ENCODE measurements at regions not wholly inside any gene's neighbourhood (a gene's known extent, or its start where the extent isn't known, plus 50 kb on each side); places are given as distances from the start of the nearest gene placed in this dataset.
A peak's percentile ranks its signal among the peaks of the same experiment; 100 is the strongest.
"Not testable (repeated sequence)": the region's sequence is repeated elsewhere in the genome, so short reads cannot be mapped to it uniquely, and the experiment has no call there.

DNA sequence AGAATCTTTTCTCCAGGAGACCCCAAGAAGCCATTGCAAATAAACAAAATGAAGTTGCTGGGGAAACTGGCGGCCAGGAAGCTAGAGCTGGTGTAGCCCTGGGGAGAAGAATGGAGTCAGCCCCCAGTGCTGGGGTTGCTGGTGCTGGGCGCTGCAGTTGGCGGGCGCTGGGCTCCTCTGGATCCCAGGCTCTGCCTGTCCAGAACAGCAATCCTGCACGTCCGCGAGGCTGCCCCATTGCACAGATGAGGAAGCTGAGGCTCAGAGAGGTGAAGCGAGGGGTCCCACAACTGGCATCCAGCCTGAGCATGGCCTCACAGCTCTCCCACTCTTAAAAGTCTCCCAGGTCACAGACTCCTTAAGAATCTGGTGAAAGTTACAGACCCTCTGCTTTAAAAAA lies 161.1 kb downstream of the OR4M2 start:
- no peak for DNase-seq

DNA sequence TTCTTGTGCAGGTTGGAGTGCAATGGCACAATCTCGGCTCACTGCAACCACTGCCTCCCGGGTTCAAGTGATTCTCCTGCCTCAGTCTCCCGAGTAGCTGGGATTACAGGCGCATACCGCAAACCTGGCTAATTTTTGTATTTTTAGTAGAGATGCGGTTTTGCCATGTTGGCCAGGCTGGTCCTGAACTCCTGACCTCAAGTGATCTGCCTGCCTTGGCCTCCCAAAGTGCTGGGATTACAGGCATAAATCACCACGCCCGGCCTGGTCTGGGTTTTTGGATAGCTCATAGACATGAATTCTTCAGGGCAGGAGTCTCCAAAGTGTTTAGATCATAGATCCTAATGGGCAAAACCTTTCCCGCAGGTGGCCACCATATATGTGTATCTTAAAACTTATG lies 162.0 kb downstream of the OR4M2 start:
- DNase-seq: not testable (repeated sequence)

DNA sequence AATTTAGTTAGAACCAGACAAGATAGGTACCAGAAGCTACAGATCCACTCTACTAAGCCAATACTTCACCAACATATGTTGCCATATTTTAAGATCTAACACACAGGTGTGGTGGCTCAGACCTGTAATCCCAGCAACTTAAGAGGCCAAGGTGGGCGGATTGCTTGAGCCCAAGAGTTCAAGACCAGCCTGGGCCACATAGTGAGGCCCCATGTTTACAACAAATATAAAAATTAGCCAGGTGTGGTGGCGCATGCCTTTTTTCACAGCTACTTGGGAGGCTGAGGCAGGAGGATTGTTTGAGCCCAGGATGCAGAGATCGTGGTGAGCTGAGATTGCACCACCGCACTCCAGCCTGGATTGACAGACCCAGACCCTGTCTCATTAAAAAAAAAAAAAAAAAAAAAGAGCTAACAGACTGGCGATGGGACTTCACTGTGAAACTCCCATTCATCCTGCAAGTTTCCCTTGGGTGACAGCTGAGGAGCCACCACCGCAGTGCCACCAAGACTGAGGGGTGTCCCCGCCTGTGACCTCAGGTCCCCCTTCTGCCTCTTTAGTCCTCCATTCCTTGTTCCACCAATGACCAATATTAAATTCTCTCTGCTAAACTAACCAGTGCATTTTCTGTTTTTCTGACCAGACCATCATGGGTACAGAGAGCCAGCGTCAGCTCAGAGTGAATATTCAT lies 163.3 kb downstream of the OR4M2 start:
- DNase-seq: no peak

DNA sequence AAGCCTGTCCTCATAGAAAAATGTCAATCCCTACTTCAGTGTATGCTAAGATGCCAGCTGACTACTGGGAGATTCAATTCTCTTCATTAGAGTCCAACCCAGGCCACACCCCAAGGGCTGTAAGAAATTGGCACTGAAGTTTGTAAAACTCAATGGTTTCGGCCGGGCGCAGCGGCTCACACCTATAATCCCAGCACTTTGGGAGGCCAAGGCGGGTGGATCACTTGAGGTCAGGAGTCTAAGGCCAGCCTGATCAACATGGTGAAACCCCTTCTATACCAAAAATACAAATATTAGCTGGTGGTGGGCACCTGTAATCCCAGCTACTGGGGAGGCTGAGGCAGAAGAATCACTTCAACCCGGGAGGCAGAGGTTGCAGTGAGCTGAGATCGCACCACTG lies 169.2 kb downstream of the OR4M2 start:
- DNase-seq: not testable (repeated sequence)

DNA sequence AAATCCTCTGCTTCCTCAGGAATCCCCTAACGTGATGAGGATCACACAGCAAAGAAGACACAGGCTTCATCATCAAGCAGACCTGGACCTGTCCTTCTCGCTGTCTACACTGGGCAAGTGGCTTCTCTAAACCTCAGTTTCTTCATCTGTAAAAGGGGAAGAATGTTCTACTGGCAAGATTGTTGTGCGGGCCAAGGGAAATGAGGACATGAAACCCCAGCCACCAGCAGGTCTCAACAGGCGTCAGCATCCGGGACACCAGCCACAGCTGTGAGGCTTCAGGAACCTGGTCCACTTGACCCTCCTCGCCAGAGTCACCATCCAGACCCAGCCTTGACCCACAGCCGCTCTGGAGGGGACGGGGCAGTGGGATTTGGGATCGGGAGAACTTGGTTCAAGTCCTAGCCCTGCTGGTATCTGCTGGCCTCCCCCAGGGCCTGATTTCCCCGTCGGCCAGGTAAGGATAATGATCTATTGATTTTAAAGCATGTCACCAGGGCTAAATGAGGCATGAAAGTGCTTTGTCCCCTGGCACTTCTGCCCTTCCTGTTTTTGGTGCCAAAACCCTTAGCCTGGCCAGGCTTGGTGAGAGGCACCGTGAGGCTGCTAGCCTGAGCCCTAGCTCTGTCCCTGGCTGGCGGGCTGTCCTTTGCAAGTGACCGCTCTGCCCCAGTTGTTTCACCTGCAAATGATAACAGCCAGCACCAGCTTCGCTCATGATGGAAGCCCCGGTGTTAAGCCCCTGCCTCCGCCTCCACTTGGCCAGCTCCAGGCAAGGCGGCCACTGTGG lies 170.4 kb downstream of the OR4M2 start:
- DNase-seq: not testable (repeated sequence)

DNA sequence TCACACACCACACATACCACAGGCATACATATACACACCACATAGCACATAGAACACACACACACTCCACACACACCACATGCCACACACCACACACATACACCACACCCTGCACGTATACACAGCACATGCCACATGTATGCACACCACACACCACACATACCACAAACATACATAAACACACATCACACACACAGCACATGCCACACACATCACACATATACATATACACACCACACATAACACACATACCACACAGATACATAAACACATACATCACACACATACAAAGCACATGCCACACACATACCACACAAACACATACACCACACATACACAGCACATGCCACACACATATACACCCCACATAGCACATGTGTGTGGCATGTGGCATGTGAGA lies 171.1 kb downstream of the OR4M2 start:
- DNase-seq: no peak

DNA sequence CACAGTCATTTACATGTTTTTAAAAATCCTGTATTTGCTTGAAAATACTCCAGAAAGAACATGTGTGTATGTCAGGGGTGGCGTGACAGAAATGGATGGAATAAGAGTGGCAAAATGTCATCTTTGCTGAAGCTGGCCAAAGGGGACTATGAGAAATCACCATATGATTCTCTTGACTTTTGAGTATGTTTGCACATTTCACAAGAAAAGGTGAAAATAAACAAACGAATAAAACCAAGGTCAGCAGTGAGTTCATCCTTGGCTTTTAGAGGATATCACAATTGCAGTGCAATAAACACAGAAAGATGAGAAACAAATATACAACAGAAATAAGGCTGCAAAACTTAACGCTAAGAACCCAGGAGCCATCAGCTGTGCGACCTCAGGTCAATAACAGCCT lies 171.7 kb downstream of the OR4M2 start:
- DNase-seq: not testable (repeated sequence)

DNA sequence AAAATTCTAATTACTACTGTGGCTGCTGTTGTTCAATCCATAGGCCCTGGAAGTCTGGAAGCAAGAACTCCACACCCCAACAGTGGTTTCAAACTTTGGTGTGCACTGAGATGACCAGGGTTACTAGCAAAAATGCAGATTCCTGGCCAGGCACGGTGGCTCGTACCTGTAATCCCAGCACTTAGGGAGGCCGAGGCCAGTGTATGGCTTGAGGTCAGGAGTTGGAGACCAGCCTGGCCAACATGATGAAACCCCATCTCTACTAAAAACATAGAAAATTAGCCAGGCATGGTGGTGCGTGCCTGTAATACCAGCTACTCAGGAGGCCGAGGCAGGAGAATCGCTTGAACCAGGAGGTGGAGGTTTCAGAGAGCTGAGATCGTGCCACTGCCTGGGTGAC lies 172.2 kb downstream of the OR4M2 start:
- DNase-seq: not testable (repeated sequence)

DNA sequence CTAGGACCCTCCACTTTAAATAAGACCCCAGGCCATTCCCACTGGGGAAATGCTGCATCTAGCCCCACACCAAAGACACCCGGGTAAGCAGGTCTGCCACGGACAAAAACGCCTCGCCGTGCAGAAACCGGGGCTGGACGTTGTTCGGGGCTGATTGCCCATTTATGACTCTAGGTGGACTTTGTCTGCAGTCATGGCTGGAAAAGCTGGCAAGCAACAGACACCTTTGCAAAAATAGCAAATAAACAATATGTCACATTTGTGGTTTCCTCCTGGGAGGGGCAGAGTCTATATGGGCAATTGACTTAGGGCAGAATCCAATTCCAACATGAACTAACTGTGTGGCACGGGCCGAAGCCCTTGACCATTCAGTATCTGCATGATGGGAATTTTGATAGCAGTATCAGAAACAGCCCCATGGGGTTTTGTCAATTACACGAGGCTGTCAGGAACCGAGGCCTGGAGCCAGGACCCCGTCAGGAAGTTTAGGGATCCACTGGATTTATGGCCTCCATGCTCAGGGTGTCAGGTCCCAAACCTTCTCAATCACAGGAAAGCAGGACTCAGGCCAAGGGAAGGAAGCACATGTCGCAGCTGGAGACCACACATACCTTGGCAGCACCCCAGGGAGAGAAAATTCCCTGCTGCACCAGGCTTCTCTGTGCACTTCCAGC lies 172.8 kb downstream of the OR4M2 start:
- not testable (repeated sequence) for DNase-seq

DNA sequence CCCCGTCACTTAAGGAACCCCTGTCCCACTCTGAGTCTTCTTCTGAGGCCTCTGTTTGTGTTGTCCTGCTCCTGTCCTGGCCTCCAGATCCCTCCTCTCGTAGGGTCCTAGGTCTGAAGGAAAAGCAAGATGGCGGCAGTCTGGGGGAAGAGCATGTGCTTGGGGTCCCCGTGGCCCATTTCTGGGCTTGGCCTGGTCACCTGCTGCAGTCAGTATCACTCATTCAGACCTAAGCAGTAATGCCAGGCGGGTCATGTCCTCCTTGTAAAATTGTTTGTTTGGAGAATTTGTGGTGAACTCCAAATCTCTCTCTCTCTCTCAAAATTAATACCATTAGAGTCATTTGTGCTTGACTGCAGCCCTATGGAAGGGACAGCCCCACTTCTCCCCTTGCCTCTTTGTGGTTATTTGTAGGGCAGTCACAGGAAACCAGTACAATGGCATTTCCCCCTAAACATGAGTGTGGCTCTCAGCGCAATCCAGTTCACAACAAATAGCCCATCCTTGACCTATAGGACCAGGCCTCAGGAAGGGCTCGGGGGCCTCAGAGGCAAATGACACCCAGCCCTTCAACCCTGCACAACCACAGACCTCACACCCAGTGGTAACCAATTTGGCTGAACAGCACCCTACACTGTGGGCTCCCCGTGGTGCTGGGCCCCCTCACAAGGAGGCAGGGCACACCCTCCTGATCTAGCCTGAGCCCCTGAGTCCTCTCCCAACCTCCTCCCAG lies 173.5 kb downstream of the OR4M2 start:
- no peak for DNase-seq

DNA sequence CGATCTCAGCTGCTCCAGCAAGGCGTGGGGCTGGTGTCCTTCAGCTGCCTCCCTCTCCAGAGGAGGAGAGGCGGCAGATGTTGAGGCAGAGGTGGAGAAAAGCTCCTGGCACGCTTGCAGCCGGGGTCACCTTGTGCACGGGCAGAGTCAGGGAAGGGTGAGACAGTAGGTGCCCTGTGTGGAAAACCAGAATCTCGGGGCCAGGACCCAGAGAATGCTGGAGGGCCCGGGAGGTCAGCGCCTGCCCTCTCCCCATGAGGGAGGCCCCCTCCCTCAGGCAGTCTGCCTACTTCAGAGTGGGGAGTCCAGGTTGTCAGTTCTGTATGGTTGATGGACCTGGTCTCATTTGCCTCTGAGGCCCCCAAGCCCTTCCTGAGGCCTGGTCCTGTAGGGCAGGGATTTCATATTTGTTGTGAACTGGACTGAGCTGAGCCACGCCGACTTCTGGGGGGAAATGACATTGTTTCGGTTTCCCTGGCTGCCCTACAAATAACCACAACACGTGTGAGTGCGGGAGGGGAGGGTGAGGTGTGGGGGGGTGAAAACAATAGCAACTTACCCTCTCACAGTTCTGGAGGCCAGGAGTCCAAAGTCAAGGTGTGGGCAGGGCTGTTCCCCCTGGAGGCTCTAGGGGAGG lies 174.2 kb downstream of the OR4M2 start:
- not testable (repeated sequence) for DNase-seq

DNA sequence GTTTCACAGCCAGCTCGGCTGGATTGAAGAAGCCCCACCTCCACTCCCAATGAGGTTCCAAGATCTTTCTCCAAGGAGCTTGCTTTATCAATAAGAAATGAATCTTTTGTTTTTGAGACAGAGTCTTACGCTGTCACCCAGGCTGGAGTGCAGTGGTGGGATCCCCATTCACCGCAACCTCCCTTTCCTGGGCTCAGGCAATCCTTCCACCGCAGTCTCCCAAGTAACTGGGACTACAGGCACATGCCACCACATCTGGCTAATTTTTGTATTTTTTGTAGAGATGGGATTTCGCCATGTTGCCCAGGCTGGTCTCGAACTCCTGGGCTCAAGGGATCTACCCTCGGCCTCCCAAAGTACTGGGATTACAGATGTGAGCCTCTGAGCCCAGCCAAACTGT lies 175.3 kb downstream of the OR4M2 start:
- DNase-seq: not testable (repeated sequence)

DNA sequence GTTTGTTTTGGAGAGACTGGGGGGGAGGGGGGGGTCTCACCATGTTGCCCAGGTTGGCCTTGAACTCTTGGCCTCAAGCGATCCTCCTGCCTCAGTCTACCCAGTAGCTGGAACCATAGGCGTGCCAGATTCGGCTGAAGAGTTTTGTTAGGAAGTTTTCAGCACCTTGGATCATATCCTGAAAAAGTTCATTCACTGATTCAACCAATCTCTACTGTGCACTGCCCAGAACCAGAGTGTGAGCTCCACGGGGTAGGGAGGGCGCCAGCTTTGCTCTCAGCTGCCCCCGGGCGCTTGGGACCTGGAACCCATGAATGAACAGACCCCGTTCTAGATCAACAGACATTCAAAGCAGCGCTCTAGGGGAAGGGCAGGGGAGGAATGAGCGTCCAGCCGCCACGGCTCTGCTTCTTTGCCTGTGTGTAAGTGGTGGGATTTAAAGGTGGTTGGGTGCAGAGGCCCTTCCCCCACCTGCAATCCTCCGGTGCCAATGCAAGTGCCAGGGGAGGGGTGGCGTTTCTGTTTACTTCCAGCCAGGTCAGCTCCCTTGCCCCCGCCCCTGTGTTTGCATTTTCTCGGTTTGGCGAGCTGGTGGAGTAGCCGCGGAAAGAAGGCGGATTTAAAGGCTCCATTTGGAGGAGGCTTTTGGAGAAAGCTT lies 176.2 kb downstream of the OR4M2 start:
- not testable (repeated sequence) for DNase-seq

DNA sequence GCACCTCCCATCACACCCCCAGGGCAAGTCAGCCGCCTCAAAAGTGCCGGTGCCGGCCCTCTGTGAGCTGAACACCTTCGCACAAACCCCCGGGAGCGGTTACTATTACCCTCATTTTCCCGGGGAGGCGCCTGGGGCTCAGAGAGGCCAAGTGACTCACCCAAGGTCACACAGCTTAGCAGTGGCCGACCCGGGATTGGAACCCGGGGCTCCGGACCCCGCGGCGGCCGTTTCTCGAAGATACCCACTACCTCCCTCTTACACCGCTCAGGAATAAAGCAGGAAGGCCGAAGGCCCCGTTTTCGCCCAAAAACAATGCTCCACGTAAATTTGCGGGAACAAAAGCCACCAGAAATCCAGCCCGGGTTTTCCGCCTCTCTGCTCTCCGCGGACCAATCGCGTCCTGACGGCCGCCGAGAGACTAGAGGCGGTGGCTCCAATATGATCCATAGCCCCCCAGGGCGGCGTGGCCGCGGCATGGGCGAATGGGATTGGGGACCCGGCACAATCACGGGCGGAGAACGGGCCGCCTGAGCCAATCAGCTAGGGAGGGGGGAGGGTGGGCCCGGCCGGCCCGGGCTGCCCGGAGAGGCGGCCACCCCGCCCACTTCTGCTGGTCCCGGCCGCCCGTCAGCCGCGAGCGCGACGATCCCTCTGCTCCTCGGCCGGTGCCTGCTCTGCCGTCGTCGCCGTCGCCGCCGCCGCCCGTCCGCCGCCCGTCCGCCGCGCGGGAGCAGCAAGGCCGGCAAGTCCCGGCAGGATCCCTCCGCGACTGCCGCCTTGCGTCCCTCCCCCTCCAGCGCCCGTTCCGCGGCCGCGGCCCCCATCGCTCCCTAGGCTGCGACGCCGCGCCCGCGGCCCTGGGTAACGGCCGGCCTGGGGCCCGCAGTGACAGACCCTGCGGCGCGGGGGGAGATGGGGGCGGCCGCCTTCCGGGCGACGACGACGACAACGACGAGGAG lies 177.0 kb downstream of the OR4M2 start:
- no peak for DNase-seq

DNA sequence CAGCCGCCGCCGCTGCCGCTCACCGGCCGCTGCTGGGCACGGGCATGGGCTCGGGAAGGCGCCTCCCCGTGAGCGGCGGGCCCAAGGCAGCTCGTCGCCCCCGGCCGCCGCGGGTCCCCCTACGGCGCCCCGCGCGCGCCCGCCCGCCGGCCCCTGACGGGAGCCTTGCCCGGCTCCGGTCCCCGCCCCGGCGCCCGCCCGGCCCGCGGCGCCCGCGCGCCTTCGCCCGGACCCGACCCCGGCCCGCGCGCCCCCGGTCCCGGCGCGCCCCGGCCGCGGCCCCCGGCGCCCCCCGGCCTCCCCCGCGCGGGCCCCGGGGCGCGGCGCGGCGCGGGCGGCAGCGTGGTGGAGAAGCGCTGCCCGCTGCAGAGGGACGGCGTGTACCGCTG lies 177.7 kb downstream of the OR4M2 start:
- DNase-seq: no peak

DNA sequence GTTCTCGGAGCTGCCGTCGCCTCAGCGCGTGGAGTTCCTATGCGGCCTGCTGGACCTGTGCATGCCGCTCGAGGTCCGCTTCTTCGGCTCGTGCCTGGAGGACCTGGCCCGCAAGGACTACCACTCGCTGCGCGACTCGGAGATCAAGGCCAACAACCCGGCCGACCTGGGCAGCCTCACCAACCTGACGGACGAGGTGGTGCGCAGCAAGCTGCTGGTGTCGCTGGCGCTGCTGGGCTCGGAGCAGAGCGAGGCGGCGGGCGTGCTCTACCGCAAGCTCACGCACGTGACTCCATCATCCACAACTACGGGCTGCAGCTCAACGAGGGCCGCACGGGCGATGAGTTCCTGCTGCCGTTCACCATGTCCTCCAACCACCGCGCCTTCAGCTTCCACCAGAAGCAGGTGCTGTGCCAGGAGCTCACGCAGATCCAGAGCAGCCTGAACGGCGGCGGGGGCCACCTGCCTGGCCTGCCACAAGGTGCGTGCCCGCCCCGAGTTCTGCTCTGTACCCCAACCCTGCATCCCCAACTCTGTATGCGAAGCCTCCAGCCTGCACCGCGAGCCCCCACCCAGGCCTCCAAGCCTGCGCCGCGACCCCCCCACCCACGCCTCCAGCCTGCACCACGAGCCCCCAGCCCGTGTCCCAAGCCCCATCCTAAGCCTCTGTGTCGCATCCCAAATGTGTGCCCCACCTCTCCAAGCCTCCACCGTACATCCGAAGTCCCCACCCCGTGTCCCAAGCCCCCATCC lies 178.2 kb downstream of the OR4M2 start:
- DNase-seq: no peak

DNA sequence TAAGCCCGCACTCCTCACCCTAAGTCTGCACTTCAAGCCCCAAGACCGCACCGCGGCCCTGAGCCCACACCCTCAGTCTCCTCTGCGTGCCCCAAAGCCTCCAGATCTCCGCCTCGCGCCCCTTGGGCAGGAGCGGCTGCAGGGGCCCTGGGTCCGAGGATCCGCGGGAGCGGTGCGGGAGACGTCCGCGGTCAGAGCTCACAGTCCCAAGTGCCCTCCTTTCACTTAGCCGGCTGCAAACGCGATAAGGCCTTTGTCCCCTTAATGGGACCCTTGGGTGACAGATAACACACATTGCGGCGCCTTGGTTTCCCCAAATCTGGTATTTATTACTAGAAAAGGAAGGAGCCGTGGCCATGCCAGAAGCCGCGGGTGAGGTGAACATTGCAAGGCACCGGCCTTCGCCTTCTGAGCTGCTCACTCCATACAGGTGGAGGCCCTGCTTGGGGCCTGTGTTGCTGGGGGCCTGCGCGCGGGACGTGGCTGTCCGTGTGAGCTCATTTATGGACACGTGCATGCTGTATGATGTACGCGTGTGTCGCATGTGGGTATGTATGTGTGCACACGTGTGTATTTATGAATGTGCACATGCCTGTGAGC lies 178.9 kb downstream of the OR4M2 start:
- DNase-seq: not testable (repeated sequence)

DNA sequence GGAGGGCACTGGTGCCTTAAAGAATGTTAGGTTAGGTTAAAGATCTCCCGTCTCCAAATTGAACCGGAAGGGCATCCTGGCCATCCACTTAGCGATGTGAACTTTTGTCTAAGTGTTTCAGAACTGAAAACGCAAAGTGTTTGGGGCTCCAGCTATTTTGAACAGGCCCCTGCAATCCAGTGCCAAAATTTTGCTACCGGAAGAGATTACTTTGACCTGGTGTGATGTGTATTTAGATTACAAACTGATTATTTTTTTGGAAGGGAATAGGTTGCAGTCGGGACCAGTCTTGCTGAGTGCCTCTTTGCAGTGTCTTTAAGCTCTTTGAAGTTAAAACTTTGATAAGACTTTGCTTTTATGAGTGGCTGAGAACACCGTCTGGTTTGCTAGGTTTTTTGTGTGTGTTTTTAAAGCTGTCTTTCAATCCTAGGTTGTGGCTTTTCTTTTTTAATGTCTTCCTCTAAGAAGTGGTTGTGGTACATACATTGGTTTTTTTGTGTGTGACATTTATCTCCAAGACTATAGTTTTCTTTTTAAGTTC lies 179.6 kb downstream of the OR4M2 start:
- DNase-seq: no peak

DNA sequence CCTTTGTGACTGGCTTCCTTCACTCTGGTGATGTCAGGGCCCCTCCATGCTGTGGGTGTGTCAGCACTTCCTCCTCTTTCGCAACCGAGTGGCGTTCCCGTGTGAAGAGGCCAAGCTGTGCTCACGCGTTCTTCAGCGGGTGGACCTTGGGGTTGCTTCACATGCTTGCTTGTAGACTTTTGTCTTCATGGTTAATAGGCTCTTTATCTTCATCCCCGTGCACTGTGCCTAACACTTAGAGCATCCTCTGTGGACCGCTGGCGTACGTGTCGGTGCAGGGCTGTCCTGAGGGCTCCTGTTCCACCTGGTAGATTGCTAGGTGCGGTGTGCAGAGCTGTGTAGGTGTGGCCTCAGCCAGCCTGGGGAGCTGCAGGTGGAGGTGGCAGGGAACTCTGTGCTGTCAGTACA lies 182.3 kb downstream of the OR4M2 start:
- DNase-seq: peak; percentile 19

Data from activated effector memory CD4-positive, alpha-beta T cell treated with Interleukin-2 at 50 U/mL for 16 hours (primary cell).